ENCODE measurements at regions not wholly inside any gene's neighbourhood (a gene's known extent, or its start where the extent isn't known, plus 50 kb on each side); places are given as distances from the start of the nearest gene placed in this dataset.

DNA sequence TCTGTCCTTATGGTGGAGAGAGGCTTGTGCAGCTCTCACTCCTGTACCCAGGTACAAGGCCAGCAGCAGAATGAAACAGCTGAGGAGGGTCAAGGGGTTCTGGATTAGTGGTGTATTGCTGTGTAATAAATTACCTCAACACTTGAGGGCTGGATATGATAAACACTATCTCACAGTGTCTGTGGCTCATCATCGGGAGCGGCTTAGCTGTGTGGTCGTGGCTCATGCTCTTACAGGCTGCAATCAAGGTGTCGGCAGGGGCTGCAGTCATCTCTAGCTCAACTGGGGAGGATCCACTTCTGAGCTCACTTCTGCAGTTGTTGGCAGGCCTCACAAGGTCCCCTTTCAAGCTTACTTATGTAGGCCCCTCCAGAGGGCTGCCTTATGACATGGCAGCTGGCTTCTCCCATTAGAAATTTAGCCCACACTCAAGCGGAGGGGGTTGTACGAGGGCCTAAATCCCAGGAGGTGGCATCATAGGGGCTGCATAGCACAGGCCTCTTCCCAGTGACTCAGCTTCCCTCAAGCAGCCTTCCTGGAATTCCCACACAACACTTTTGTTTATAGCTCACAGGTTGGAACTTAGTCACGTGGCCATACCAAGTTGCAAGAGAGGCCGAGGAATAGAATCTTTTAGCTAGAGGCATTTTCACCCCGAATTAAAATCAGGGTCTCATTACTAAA, 148.2 kb upstream of the RPS6KA3 start:
- TF ChIP-seq, protein P1, sequence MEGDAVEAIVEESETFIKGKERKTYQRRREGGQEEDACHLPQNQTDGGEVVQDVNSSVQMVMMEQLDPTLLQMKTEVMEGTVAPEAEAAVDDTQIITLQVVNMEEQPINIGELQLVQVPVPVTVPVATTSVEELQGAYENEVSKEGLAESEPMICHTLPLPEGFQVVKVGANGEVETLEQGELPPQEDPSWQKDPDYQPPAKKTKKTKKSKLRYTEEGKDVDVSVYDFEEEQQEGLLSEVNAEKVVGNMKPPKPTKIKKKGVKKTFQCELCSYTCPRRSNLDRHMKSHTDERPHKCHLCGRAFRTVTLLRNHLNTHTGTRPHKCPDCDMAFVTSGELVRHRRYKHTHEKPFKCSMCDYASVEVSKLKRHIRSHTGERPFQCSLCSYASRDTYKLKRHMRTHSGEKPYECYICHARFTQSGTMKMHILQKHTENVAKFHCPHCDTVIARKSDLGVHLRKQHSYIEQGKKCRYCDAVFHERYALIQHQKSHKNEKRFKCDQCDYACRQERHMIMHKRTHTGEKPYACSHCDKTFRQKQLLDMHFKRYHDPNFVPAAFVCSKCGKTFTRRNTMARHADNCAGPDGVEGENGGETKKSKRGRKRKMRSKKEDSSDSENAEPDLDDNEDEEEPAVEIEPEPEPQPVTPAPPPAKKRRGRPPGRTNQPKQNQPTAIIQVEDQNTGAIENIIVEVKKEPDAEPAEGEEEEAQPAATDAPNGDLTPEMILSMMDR (conservative IDR thresholded peaks at IDR 0.05; ENCODE audit: low read length): no peak
- TF ChIP-seq EZH2phosphoT487 (IDR thresholded peaks at IDR 0.05; ENCODE audit: borderline replicate concordance): no peak
